GM23338 (cell line): ENCODE measurements at regions not wholly inside any gene's neighbourhood (a gene's known extent, or its start where the extent isn't known, plus 50 kb on each side); places are given as distances from the start of the nearest gene placed in this dataset.
A peak's percentile ranks its signal among the peaks of the same experiment; 100 is the strongest.

Experiments used
- ATAC-seq: fragments of 200-7000 bp; cut with Tn5 transposase; 3 replicates; pipeline ENCODE4 v1.9.1; 2020
- DNase-seq: peaks from one replicate; pipeline ENCODE4 v3.0.0-alpha.2; 2015; ENCODE audit warnings: low spot score
- H2AFZ ChIP-seq: fragments of 200-600 bp; sonication (generic); 2 replicates; pipeline ENCODE4 v1.8.0; 2016; ENCODE audit warnings: antibody characterized with exemption, mild to moderate bottlenecking, moderate library complexity
- H3F3A ChIP-seq: fragments of 200-600 bp; sonication (generic); replicated peaks from 2 replicates; pipeline ENCODE4 v1.8.0; 2017; ENCODE audit warnings: antibody characterized with exemption, mixed run types, low read depth
- H3K27ac ChIP-seq: fragments of 200-600 bp; sonication (generic); 2 replicates; pipeline ENCODE4 v1.6.1; 2016; ENCODE audit warnings: low read depth
- H3K27me3 ChIP-seq: fragments of 200-600 bp; sonication (generic); 2 replicates; pipeline ENCODE4 v1.8.0; 2016; ENCODE audit warnings: mild to moderate bottlenecking, mixed run types, moderate library complexity; ENCODE audit not compliant: insufficient read depth
- H3K36me3 ChIP-seq: fragments of 200-600 bp; sonication (generic); 2 replicates; pipeline ENCODE4 v1.8.0; 2016; ENCODE audit warnings: mild to moderate bottlenecking; ENCODE audit not compliant: insufficient read depth
- H3K4me1 ChIP-seq: fragments of 200-600 bp; sonication (generic); 2 replicates; pipeline ENCODE4 v1.8.0; 2016; ENCODE audit warnings: mild to moderate bottlenecking, moderate library complexity; ENCODE audit not compliant: insufficient read depth
- H3K4me2 ChIP-seq: fragments of 200-600 bp; sonication (generic); 2 replicates; pipeline ENCODE4 v1.7.1; 2017; ENCODE audit warnings: mixed run types
- H3K4me3 ChIP-seq: fragments of 200-600 bp; sonication (generic); 2 replicates; pipeline ENCODE4 v1.6.1; 2016; ENCODE audit warnings: mixed run types
- H3K79me2 ChIP-seq: fragments of 200-600 bp; sonication (generic); replicated peaks from 2 replicates; pipeline ENCODE4 v1.8.0; 2017; ENCODE audit warnings: mild to moderate bottlenecking; ENCODE audit not compliant: insufficient read depth
- H3K9me2 ChIP-seq: fragments of 200-600 bp; sonication (generic); 2 replicates; pipeline ENCODE4 v1.8.0; 2017; ENCODE audit not compliant: insufficient read depth
- H4K20me1 ChIP-seq: fragments of 200-600 bp; sonication (generic); replicated peaks from 2 replicates; pipeline ENCODE4 v1.8.0; 2017; ENCODE audit warnings: mild to moderate bottlenecking; ENCODE audit not compliant: insufficient read depth
- H3K27ac Mint-ChIP-seq: 2 replicates; pipeline ENCODE4 v1.8.0; 2020; ENCODE audit warnings: inconsistent platforms, mild to moderate bottlenecking, moderate library complexity, mixed read lengths
- H3K27me3 Mint-ChIP-seq: 3 replicates; pipeline ENCODE4 v1.8.0; 2022; ENCODE audit warnings: low read depth, mild to moderate bottlenecking, moderate library complexity, mixed read lengths, inconsistent platforms; ENCODE audit not compliant: insufficient read depth, poor library complexity
- H3K36me3 Mint-ChIP-seq: 3 replicates; pipeline ENCODE4 v1.8.0; 2021; ENCODE audit warnings: low read depth, mild to moderate bottlenecking, inconsistent platforms, moderate library complexity, mixed read lengths
- H3K4me1 Mint-ChIP-seq: 3 replicates; pipeline ENCODE4 v1.8.0; 2020; ENCODE audit warnings: mild to moderate bottlenecking, inconsistent platforms, mixed read lengths
- H3K4me3 Mint-ChIP-seq: 3 replicates; pipeline ENCODE4 v1.8.0; 2021; ENCODE audit warnings: moderate library complexity, mild to moderate bottlenecking, inconsistent platforms, mixed read lengths
- H3K9me3 Mint-ChIP-seq: 3 replicates; pipeline ENCODE4 v1.8.0; 2020; ENCODE audit warnings: moderate library complexity, mild to moderate bottlenecking, inconsistent platforms, mixed read lengths
- CREB1 ChIP-seq: fragments of 250-450 bp; sonication (Bioruptor Pico); IDR thresholded peaks from 2 replicates; pipeline ENCODE4 v1.5.0; 2020; ENCODE audit warnings: low read depth, mild to moderate bottlenecking, moderate library complexity
- CTCF ChIP-seq, 2 experiments: fragments of 200-600 bp in 1 of 2; sonication (generic) in 1 of 2; conservative IDR thresholded peaks; 2 replicates each; pipeline versions ENCODE4 v1.5.1 to v1.6.1; 2016 to 2017; ENCODE audit warnings: antibody characterized with exemption in 2 of 2, low read depth in 2 of 2, mild to moderate bottlenecking in 2 of 2, moderate library complexity in 1 of 2
- JUNB ChIP-seq: IDR thresholded peaks from one replicate; pipeline ENCODE4 v1.6.1; 2016; ENCODE audit warnings: antibody characterized with exemption; ENCODE audit not compliant: unreplicated experiment
- REST ChIP-seq: IDR thresholded peaks from one replicate; pipeline ENCODE4 v1.6.1; 2018; ENCODE audit warnings: antibody characterized with exemption; ENCODE audit not compliant: unreplicated experiment
- STAT1 ChIP-seq: IDR thresholded peaks from one replicate; pipeline ENCODE4 v1.6.1; 2016; ENCODE audit warnings: antibody characterized with exemption; ENCODE audit not compliant: unreplicated experiment
- ZNF114 ChIP-seq: fragments of 250-450 bp; sonication (Bioruptor Pico); IDR thresholded peaks from 2 replicates; pipeline ENCODE4 v1.5.0; 2020; ENCODE audit warnings: mild to moderate bottlenecking, moderate library complexity
- ZNF331 ChIP-seq: fragments of 250-450 bp; sonication (Bioruptor Pico); IDR thresholded peaks from 2 replicates; pipeline ENCODE4 v1.5.0; 2020; ENCODE audit warnings: low read depth, mild to moderate bottlenecking, moderate library complexity
- ZNF462 ChIP-seq: fragments of 250-450 bp; sonication (Bioruptor Pico); IDR thresholded peaks from 2 replicates; pipeline ENCODE4 v1.5.0; 2020; ENCODE audit warnings: mild to moderate bottlenecking, moderate library complexity
- TF ChIP-seq, protein P1 (sequence below): IDR thresholded peaks from 2 replicates; pipeline ENCODE4 v1.6.1; 2016; ENCODE audit warnings: antibody characterized with exemption

GRCh38 chr18:64717026-64717425 is 568.1 kb upstream of the LINC00305 start (continued):
- TF ChIP-seq REST = no peak

DNA sequence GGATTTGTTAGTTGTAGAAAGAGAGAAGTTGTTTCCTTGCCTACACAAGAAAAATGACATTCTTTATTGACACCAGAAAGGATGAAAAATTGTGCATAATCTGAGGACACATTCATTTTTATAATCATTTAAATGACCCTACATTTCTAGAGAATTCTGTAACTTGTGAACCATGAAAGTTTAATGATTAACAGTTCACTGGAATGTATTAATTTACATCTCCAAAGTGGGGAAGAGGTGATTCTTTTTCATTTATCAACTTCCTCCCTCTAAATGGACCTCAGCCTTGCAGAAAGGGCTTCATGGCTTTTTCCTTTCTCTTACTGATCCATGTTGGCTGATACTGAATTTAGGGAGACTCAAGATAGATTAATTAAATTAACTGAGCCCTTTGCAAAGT is 565.2 kb upstream of the LINC00305 start:
- no peaks in the 10 kb centered on the region for H4K20me1 ChIP-seq
- Mint-ChIP-seq H3K4me1 (peaks cover 13% of the 10 kb centered on the region), H3K27me3 (no peaks in the 10 kb centered on the region), H3K36me3 (no peaks in the 10 kb centered on the region), H3K9me3 (no peaks in the 10 kb centered on the region), H3K4me3 (no peak overlapping the region), H3K27ac (no peak overlapping the region; the same call in 1 of the 2 replicates)
- DNase-seq (no peak), ATAC-seq (no peak)
- H3K27ac ChIP-seq = 0 out of 2 replicates have a peak overlapping the region, but pooled peaks have one; percentile 46
- H3K79me2 ChIP-seq = no peaks in the 10 kb centered on the region
- H2AFZ ChIP-seq = no peak overlapping the region
- H3F3A ChIP-seq = no peaks in the 10 kb centered on the region
- no peak overlapping the region for H3K4me3 ChIP-seq
- no peaks in the 10 kb centered on the region for H3K27me3 ChIP-seq
- no peaks in the 10 kb centered on the region for H3K9me2 ChIP-seq
- no peaks in the 10 kb centered on the region for H3K36me3 ChIP-seq
- no peak overlapping the region for H3K4me2 ChIP-seq
- peaks cover 17% of the 10 kb centered on the region for H3K4me1 ChIP-seq
- TF ChIP-seq CREB1 (CRISPR knock-in tag) (no peak), ZNF331 (CRISPR knock-in tag) (no peak), ZNF462 (CRISPR knock-in tag) (no peak), STAT1 (no peak), ZNF114 (CRISPR knock-in tag) (no peak), JUNB (no peak), CTCF (conservative IDR thresholded peaks at IDR 0.05; ENCODE audit: low read depth in 2 of 2) (no peak), REST (no peak)
- TF ChIP-seq, protein P1, sequence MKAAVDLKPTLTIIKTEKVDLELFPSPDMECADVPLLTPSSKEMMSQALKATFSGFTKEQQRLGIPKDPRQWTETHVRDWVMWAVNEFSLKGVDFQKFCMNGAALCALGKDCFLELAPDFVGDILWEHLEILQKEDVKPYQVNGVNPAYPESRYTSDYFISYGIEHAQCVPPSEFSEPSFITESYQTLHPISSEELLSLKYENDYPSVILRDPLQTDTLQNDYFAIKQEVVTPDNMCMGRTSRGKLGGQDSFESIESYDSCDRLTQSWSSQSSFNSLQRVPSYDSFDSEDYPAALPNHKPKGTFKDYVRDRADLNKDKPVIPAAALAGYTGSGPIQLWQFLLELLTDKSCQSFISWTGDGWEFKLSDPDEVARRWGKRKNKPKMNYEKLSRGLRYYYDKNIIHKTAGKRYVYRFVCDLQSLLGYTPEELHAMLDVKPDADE = no peak
